Urinary bladder (tissue), 1 donor: ENCODE measurements at regions not wholly inside any gene's neighbourhood (a gene's known extent, or its start where the extent isn't known, plus 50 kb on each side); places are given as distances from the start of the nearest gene placed in this dataset. TPM values are rescaled to one million over a fixed set of nuclear protein-coding genes. Genes with fewer than 3 reads are reported as not detected.

Experiments used
- small RNA-seq: library from RNA; depleted of rRNA; stranded (forward); fragments of <200 nt; gene quantifications from one replicate; pipeline ENCODE3, GENCODE V24; 2014

Small RNA genes lying in the stretch of these regions (small RNA-seq; reads per million reads assigned to genes)
- not detected for gene RNU1-7P
